Lung (tissue), 11 donors: ENCODE measurements at regions not wholly inside any gene's neighbourhood (a gene's known extent, or its start where the extent isn't known, plus 50 kb on each side); places are given as distances from the start of the nearest gene placed in this dataset.

Experiments
- ATAC-seq: fragments of 200-7000 bp; cut with Tn5 transposase; one replicate; pipeline ENCODE4 v1.9.1; 2020; ENCODE audit warnings: moderate number of reproducible peaks; ENCODE audit not compliant: insufficient read depth, low FRiP score
- DNase-seq, 3 donors: peaks; one replicate each; pipeline ENCODE4 v3.0.0-alpha.2; 2013 to 2017
- H3K27ac ChIP-seq, 2 donors: one replicate each; pipeline ENCODE4 v1.5.1; 2013; ENCODE audit warnings: mild to moderate bottlenecking in 2 of 2, moderate library complexity in 2 of 2, control low read depth in 1 of 2, inconsistent platforms in 1 of 2, low read depth in 1 of 2, low read length in 1 of 2
- H3K27me3 ChIP-seq, 3 donors: one replicate each; pipeline ENCODE4 v1.5.1; 2013; ENCODE audit warnings: low read length in 2 of 3; ENCODE audit not compliant: control insufficient read depth in 3 of 3, insufficient read depth in 3 of 3
- H3K36me3 ChIP-seq, 4 donors: one replicate each; pipeline ENCODE4 v1.5.1; 2013; ENCODE audit warnings: low read length in 4 of 4, mild to moderate bottlenecking in 1 of 4, moderate library complexity in 1 of 4; ENCODE audit not compliant: control insufficient read depth in 4 of 4, insufficient read depth in 4 of 4
- H3K4me1 ChIP-seq, 5 donors: one replicate each; pipeline ENCODE4 v1.5.1; 2013; ENCODE audit warnings: low read length in 5 of 5, mild to moderate bottlenecking in 2 of 5, moderate library complexity in 1 of 5; ENCODE audit not compliant: control insufficient read depth in 5 of 5, insufficient read depth in 5 of 5
- H3K4me3 ChIP-seq: one replicate; pipeline ENCODE4 v1.5.1; 2013; ENCODE audit warnings: mild to moderate bottlenecking, control low read depth, moderate library complexity
- H3K9ac ChIP-seq, 2 donors: one replicate each; pipeline ENCODE4 v1.5.1; 2013; ENCODE audit warnings: low read length in 2 of 2, control low read depth in 1 of 2; ENCODE audit not compliant: insufficient read depth in 1 of 2
- H3K9me3 ChIP-seq, 4 donors: one replicate each; pipeline ENCODE4 v1.5.1; 2013; ENCODE audit warnings: low read length in 3 of 4, mild to moderate bottlenecking in 1 of 4, moderate library complexity in 1 of 4; ENCODE audit not compliant: control insufficient read depth in 4 of 4, insufficient read depth in 3 of 4
- WGBS, 2 donors: extraction: QIAGEN DNeasy Blood & Tissue Kit; methylation state at CpG; one replicate each; pipeline ENCODE4 v1.1.7; 2013; 5-methylcytosine and 5-hydroxymethylcytosine counted together
- TF ChIP-seq, protein P1 (sequence below): IDR thresholded peaks from 2 replicates; pipeline ENCODE4 v1.5.1; 2012; ENCODE audit warnings: mild to moderate bottlenecking; ENCODE audit errors: control extremely low read depth, extremely low read depth
- donor health status: control.
- donor health status: control.
- donor health status: Bipolar disorder and iron deficiency.
- donor health status: healthy.
- donor health status: DM: yes; HTN: yes; CAD: no.

DNA sequence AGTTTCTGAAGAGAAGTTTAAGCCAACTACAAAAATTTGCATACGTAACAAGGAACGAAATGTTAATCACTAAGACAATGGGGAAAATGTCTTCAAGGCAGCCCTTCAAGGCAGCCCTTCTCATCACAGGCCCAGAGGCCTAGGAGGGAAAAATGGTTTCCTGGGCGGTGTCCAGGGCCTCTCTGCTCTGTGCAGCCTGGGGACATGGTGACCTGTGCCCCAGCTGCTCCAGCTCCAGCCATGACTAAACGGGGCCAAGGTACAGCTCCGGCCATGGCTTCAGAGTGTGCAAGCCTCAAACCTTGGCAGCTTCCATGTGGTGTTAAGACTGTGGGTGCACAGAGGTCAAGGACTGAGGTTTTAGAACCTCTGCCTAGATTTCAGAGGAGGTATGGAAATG is 325.1 kb downstream of the FRK start:
- peaks cover 0 to 7% (median 0%) of the 10 kb centered on the region in 4 donors for H3K9me3 ChIP-seq
- H3K9ac ChIP-seq, result no peak overlapping the region
- H3K27me3 ChIP-seq, result no peaks in the 10 kb centered on the region
- ATAC-seq (no peak), DNase-seq (no peak)
- H3K27ac ChIP-seq, result no peak overlapping the region
- H3K36me3 ChIP-seq, result no peaks in the 10 kb centered on the region
- no peaks in the 10 kb centered on the region for H3K4me1 ChIP-seq
- TF ChIP-seq, protein P1, sequence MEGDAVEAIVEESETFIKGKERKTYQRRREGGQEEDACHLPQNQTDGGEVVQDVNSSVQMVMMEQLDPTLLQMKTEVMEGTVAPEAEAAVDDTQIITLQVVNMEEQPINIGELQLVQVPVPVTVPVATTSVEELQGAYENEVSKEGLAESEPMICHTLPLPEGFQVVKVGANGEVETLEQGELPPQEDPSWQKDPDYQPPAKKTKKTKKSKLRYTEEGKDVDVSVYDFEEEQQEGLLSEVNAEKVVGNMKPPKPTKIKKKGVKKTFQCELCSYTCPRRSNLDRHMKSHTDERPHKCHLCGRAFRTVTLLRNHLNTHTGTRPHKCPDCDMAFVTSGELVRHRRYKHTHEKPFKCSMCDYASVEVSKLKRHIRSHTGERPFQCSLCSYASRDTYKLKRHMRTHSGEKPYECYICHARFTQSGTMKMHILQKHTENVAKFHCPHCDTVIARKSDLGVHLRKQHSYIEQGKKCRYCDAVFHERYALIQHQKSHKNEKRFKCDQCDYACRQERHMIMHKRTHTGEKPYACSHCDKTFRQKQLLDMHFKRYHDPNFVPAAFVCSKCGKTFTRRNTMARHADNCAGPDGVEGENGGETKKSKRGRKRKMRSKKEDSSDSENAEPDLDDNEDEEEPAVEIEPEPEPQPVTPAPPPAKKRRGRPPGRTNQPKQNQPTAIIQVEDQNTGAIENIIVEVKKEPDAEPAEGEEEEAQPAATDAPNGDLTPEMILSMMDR, result no peak
- H3K4me3 ChIP-seq, result no peak overlapping the region
- WGBS, 2 donors, result 88 to 94% methylated on average over 5 of the region's 5 CpGs

DNA sequence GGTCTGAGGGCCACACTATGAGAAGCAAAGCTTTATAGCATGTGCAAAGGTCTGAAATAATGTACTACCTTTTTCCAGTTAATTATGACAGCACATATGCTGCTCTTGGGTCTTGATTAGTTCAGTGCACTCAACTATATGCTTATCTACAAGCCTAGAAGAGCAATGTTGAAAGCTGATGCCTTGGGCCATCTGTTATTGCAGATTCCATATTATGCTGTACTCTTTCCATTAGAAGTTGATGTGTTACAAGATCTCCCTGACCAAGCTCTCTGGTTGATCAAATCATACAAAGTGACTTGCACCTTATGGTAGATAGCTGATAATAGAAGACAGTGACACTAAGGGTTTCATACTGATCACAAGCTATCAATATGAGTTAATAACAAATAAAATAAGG is 327.3 kb downstream of the FRK start:
- TF ChIP-seq, protein P1, result no peak
- no peak for ATAC-seq

DNA sequence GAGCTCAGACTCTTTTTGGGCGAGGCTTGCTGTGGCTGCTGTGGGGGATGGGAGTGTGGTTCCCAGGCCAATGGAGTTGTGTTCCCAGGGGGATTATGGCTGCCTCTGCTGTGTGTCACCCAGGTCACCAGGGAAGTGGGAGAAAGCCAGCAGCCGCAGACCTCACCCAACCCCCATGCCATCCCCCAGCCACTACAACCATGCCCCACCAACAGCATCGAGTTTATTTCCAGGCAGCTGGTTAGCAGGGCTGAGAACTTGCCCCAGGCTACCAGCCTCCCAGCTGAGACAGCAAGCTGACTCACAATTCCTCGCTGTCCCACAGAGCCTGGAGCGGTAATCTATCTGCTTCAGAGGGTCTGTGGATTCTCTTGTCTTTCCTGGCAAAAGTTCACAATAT is 331.7 kb downstream of the FRK start:
- no peak overlapping the region for H3K9ac ChIP-seq

More for the DNA sequence above, 327.3 kb downstream of the FRK start:
- Histone ChIP-seq H3K9me3 (peaks cover 0 to 8% (median 0%) of the 10 kb centered on the region in 4 donors), H3K4me3 (no peak overlapping the region), H3K27ac (no peak overlapping the region), H3K27me3 (no peaks in the 10 kb centered on the region), H3K36me3 (no peaks in the 10 kb centered on the region), H3K4me1 (no peaks in the 10 kb centered on the region), H3K9ac (no peak overlapping the region)
- no peak for DNase-seq

DNA sequence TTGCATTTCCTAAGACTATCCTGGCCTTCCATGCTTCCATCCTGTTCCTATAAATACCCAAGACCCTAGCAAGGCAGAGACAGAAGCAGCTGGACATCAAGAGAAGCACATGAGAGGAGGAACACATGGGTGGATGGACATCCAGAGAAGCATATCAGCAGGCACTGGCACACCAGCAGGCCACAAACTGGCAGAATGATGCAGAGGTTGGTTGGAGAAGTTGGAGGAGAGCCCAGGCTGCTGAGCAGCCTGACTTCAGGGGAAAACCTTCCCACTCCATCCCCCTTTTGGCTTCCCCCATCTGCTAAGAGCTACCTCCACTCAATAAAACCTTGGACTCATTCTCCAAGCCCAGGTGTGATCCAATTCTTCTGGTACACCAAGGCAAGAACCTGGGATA is 332.5 kb downstream of the FRK start:
- Histone ChIP-seq H3K36me3 (no peaks in the 10 kb centered on the region), H3K9me3 (peaks cover 0 to 2% (median 0%) of the 10 kb centered on the region in 4 donors), H3K9ac (no peak overlapping the region), H3K4me3 (no peak overlapping the region), H3K27me3 (no peaks in the 10 kb centered on the region), H3K27ac (no peak overlapping the region), H3K4me1 (no peaks in the 10 kb centered on the region)
- TF ChIP-seq, protein P1, result no peak
- no peak for DNase-seq
- ATAC-seq, result no peak

More for the DNA sequence above, 331.7 kb downstream of the FRK start:
- H3K4me3 ChIP-seq, result no peak overlapping the region
- no peaks in the 10 kb centered on the region for H3K27me3 ChIP-seq
- H3K4me1 ChIP-seq, result no peaks in the 10 kb centered on the region
- DNase-seq (no peak), ATAC-seq (no peak)
- TF ChIP-seq, protein P1, result no peak
- 88% methylated on average over 5 of the region's 5 CpGs for WGBS, 2 donors
- H3K27ac ChIP-seq, result no peak overlapping the region
- peaks cover 0 to 2% (median 0%) of the 10 kb centered on the region in 4 donors for H3K9me3 ChIP-seq
- no peaks in the 10 kb centered on the region for H3K36me3 ChIP-seq
